Mucosa of descending colon (tissue), 3 donors: ENCODE measurements at regions not wholly inside any gene's neighbourhood (a gene's known extent, or its start where the extent isn't known, plus 50 kb on each side); places are given as distances from the start of the nearest gene placed in this dataset.

Experiments used
- ATAC-seq: fragments of 200-7000 bp; cut with Tn5 transposase; one replicate; pipeline ENCODE4 v1.9.1; 2020; ENCODE audit warnings: mild to moderate bottlenecking, moderate library complexity
- DNase-seq, 3 donors: peaks; one replicate each; pipeline ENCODE4 v3.0.0-alpha.2; 2020
- H3K36me3 ChIP-seq: fragments of 200-600 bp; one replicate; pipeline ENCODE4 v1.8.0; 2021; ENCODE audit warnings: low read depth, mild to moderate bottlenecking
- H3K4me1 ChIP-seq: fragments of 200-600 bp; one replicate; pipeline ENCODE4 v1.8.0; 2021; ENCODE audit warnings: low read depth, mild to moderate bottlenecking
- H3K4me3 ChIP-seq: fragments of 200-600 bp; one replicate; pipeline ENCODE4 v1.8.0; 2021; ENCODE audit warnings: mild to moderate bottlenecking
- H3K9me3 ChIP-seq: fragments of 200-600 bp; one replicate; pipeline ENCODE4 v1.8.0; 2021; ENCODE audit warnings: mild to moderate bottlenecking
- intact Hi-C, 2 donors: fragments of 100-400 bp; cut with DNase I in 1 of 2; cut with micrococcal nuclease in 1 of 2; formaldehyde crosslinking; loops; one replicate each; pipeline versions ENCODE4 v1.11.0 to v1.11.1; 2022; cut with DNase I, micrococcal nuclease
- TF ChIP-seq, protein P1 (sequence below): fragments of 200-600 bp; IDR thresholded peaks from one replicate; pipeline ENCODE4 v1.8.0; 2022; ENCODE audit warnings: antibody characterized with exemption, mild to moderate bottlenecking
- donor health status: DM: no; HTN: no; CAD: no; lungs with moderate emphysema.
- donor health status: DM: no; HTN: no; CAD: no.
- donor health status: DM: no; HTN: yes; CAD: no.

GRCh38 chr22:49400941-49401598, 426.6 kb downstream of the BRD1 start:
- Histone ChIP-seq H3K4me1 (no peaks in the 10 kb centered on the region), H3K4me3 (no peak overlapping the region), H3K9me3 (no peaks in the 10 kb centered on the region), H3K36me3 (no peaks in the 10 kb centered on the region)
- no peak for ATAC-seq
- no peak for DNase-seq
- intact Hi-C loops, result no loop called here
- TF ChIP-seq, protein P1, sequence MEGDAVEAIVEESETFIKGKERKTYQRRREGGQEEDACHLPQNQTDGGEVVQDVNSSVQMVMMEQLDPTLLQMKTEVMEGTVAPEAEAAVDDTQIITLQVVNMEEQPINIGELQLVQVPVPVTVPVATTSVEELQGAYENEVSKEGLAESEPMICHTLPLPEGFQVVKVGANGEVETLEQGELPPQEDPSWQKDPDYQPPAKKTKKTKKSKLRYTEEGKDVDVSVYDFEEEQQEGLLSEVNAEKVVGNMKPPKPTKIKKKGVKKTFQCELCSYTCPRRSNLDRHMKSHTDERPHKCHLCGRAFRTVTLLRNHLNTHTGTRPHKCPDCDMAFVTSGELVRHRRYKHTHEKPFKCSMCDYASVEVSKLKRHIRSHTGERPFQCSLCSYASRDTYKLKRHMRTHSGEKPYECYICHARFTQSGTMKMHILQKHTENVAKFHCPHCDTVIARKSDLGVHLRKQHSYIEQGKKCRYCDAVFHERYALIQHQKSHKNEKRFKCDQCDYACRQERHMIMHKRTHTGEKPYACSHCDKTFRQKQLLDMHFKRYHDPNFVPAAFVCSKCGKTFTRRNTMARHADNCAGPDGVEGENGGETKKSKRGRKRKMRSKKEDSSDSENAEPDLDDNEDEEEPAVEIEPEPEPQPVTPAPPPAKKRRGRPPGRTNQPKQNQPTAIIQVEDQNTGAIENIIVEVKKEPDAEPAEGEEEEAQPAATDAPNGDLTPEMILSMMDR, result no peak

DNA sequence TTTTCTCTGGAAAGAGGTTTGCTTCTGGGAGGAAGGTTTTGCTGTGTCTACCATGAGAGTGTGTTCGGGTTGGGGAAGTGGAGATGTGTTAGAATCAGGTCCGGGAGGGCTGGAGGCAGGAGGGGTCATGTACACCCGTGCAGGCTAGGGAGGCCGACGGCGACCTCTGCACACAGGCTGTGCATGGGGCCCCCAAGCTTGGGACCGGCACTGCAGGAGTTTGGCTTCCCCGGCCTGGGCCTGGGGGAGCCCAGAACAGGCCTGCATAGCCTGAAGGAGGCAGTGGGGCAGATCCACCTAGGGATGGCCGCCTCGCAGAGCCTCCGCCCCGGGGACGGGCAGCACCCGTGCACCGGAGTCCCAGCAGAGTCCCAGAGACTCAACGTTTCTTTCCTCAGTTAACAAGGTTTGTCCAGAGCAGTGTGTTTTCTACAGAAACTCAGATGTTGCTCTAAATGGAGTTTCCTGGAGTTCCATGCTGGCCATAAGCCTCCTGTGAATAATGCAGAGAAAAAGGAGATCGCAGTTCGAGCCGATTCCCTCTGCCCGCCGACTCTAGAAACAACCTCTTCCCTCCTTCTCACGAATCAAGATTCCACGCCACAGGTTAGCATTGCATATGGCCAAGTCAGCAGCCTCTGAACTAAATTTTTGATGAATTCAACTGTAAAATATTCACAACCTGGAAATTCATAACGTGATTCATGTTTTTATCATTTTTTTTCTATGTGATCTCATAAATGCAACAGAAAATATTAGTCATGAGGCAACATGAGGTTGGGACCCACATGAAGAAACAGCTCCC, 427.3 kb downstream of the BRD1 start:
- ATAC-seq, result no peak
- no peaks in the 10 kb centered on the region for H3K4me1 ChIP-seq
- no peaks in the 10 kb centered on the region for H3K9me3 ChIP-seq
- no peaks in the 10 kb centered on the region for H3K36me3 ChIP-seq
- TF ChIP-seq, protein P1, result no peak
- intact Hi-C loops, result no loop called here
- no peak for DNase-seq
- H3K4me3 ChIP-seq, result no peak overlapping the region

- ATAC-seq, result no peak
- DNase-seq, result no peak
- no peaks in the 10 kb centered on the region for H3K36me3 ChIP-seq
- no peak overlapping the region for H3K4me3 ChIP-seq
- TF ChIP-seq, protein P1, result no peak
- no peaks in the 10 kb centered on the region for H3K4me1 ChIP-seq
- H3K9me3 ChIP-seq, result no peaks in the 10 kb centered on the region
- intact Hi-C loops, result no loop called here
Observed at GRCh38 chr22:49398646-49399045, 429.0 kb downstream of the BRD1 start.

GRCh38 chr22:49398115-49398514, 429.6 kb downstream of the BRD1 start:
- no peak overlapping the region for H3K4me3 ChIP-seq
- H3K9me3 ChIP-seq, result no peaks in the 10 kb centered on the region
- ATAC-seq (no peak), DNase-seq (no peak)
- TF ChIP-seq, protein P1, result no peak
- intact Hi-C loops, result no loop called here
- H3K4me1 ChIP-seq, result no peaks in the 10 kb centered on the region
- H3K36me3 ChIP-seq, result no peaks in the 10 kb centered on the region

DNA sequence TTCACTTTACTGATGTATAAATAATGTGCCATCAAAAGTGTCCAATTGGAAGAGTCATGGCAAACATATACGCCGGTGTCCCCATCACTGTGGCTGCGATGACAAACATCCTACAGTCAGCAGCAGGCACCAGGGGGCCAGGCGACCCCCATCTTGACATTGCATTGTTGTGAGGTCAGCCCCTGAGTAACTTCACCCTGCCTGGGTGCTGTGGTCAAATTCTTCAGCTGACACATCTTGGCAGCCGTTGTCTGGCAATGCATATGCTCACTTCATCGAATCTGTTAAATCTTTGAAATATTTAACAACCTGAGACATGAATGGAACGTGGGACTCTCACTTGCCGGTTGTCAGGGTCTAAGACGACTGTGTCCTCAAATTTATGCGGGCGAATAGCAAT, 430.9 kb downstream of the BRD1 start:
- TF ChIP-seq, protein P1, result no peak
- DNase-seq (no peak), ATAC-seq (no peak)
- H3K36me3 ChIP-seq, result no peaks in the 10 kb centered on the region
- no peaks in the 10 kb centered on the region for H3K4me1 ChIP-seq
- intact Hi-C loops, result no loop called here
- no peak overlapping the region for H3K4me3 ChIP-seq
- H3K9me3 ChIP-seq, result no peaks in the 10 kb centered on the region
